GM18868 (cell line): ENCODE measurements at regions not wholly inside any gene's neighbourhood (a gene's known extent, or its start where the extent isn't known, plus 50 kb on each side); places are given as distances from the start of the nearest gene placed in this dataset.

Experiments
- ATAC-seq: cut with Tn5 transposase; IDR thresholded peaks from one replicate; pipeline ENCODE4 v1.9.1; 2021; ENCODE audit warnings: mild to moderate bottlenecking, moderate library complexity; ENCODE audit not compliant: unreplicated experiment

DNA sequence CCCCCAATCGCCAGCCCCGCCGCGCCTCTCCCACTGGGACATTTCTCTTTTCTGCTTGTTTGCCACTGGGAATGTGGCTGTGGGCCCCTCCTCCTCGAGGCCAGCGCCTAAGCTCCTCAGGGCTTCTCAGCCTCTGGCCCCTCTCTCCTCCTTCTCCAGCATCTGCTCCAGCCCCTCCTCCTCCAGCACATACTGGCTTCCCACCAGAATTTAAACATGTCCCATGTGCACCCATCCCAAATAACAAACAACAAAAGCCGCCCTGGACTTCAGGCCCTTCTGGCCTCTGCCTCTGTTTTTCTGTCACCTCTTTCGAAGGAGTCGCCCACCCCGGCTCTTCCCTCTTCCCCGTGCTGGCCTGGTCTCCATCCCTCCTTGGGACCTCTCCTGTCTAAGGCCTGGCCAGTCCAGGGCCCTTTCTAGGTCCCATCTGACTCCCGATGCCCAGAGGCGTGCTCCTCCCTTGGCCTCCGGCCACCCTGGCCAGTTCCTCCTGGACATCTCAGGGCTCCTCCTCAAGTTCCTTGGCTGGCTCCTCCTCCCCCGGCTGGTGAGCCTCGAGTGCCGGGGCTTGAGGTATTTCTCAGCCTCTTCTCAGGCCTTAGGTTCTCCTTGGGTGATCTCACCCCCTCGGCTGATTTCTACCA is 94.6 kb upstream of the SLC6A6 start:
- ATAC-seq, result no peak

DNA sequence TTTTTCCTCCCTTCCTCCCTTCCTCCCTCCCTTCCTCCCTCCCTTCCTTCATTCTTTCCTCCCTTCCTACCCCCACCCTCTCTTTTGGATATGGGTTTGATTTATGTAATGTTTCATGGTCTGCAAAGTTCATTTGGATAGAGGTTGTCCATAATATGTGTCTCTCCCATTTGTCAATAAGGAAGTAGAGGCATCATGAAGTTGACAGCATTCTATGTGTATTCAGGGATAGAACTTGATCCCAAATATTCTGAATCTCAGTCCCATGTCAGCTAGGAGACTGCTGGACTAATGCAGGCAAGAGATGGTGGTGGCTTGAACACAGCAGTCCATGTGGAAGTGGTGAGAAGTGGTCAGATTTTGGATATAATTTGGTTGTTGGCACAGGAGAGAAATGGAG is 90.7 kb upstream of the SLC6A6 start:
- no peak for ATAC-seq

DNA sequence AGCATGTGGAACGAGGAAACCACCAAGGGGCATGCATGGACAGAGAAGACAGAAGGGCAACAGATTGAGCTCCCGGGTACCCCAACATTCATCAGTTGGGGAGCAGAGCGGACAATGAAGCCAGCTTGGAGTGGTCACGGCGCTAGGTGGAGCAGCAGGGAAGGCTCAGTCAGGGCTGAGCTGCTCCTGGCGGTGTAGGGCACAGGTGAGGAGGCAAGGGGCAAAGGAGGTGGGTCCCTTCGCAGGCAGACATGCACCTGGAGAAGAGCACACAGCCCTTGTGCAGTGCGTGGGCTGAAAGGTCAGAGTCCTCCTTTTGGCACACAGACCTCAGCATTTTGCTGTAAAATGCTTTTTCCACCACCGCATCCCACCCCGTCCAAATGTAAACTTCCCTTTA is 90.0 kb upstream of the SLC6A6 start:
- no peak for ATAC-seq

- no peak for ATAC-seq
These were observed 85.3 kb upstream of the SLC6A6 start for GRCh38 chr3:14317057-14317553.

GRCh38 chr3:14318646-14319045 is 83.8 kb upstream of the SLC6A6 start:
- no peak for ATAC-seq

GRCh38 chr3:14319654-14320182 is 82.7 kb upstream of the SLC6A6 start:
- peak; percentile 94 for ATAC-seq

DNA sequence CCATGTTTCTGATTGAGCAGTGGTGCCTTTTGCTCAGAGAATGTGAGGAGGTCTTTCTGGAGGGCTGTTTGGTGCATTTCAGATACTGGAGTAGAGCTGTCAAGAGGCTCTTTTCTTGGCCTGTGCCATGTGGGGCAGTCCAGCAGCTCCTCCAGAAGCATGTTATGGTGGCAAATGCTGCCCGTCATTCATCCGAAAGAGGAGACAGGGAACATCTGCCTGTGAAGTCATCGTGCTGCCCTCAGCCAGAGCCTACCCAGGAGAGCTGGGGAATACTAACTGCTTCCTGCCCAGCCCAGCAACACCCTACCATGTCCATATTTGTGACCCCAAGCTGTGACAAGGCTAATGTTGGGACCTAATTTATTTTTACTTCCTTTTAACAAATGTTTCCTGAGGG is 82.2 kb upstream of the SLC6A6 start:
- ATAC-seq, result no peak

- ATAC-seq, result no peak
These were observed 80.4 kb upstream of the SLC6A6 start for GRCh38 chr3:14322001-14322400.

- no peak for ATAC-seq
These were observed 79.6 kb upstream of the SLC6A6 start for GRCh38 chr3:14322667-14323295.

GRCh38 chr3:14323401-14324223 is 78.8 kb upstream of the SLC6A6 start:
- no peak for ATAC-seq

DNA sequence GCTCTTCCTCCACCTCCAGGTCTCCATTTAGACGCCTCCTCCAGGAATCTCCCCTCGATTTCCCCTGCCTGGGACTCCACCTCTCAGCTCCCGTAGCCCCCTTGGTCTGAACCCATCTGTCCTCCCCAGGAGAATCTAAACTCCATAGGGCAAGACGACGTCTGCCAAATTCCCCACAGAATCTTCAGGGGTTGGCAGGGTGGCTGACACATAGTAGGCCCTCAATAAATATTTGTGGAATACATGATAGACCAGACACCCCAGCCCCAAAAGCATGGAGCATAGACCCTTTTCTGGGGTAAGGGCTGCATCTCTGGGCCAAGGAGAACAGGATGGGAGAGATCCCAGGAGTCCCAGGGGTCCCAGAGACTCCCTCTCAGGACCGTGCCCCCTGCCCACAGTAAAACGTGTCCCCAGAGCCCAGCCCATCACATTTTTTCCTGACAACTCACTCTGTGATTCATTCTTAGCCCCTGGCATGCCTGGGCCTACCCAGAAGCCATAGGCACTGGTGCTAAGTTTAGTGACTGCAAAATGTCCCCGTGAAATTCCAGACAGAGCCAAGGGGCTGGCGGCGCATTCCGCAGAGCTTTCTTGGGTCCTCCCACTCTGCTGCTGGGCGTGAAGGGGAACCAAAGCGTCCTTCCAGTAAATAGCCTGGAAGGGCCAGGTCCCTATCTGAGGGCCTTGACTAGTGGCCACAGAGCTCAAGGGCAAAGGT is 78.0 kb upstream of the SLC6A6 start:
- ATAC-seq, result no peak

DNA sequence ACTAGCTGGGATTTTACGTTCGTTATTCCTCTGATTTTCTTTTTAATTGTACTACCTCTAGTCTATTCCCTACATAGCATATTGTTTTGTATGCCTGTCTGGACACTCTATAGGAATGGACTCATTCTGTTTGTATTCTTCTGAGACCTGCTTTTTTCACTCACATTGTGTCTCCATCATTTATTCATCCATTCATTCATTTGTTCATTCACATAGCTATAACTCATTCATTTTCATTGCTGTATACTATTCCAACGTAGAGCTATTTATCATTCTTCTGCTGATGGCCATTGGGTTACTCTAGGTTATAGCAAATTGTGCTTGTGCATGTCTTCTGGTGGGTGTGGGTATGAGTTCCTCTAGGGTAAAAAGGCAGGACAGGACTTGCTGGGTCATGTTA is 74.0 kb upstream of the SLC6A6 start:
- ATAC-seq, result no peak

- no peak for ATAC-seq
These were observed 73.1 kb upstream of the SLC6A6 start for GRCh38 chr3:14329116-14329830.

DNA sequence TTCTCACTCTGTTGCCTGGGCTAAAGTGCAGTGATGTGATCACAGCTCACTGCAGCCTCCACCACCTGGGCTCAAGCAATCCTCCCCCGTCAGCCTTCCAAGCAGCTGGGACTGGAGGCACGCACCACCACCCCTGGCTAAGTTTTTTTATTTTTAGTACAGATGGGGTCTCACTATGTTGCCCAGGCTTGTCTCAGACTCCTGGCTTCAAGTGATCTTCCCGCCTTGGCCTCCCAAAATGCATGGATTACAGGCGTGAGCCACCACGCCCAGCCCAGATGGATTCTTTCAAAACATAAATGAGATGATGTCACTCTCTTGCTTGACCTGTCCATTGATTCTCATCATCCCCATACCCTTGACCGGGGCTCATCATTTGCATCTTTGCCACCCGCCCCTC is 72.6 kb upstream of the SLC6A6 start:
- ATAC-seq, result no peak

DNA sequence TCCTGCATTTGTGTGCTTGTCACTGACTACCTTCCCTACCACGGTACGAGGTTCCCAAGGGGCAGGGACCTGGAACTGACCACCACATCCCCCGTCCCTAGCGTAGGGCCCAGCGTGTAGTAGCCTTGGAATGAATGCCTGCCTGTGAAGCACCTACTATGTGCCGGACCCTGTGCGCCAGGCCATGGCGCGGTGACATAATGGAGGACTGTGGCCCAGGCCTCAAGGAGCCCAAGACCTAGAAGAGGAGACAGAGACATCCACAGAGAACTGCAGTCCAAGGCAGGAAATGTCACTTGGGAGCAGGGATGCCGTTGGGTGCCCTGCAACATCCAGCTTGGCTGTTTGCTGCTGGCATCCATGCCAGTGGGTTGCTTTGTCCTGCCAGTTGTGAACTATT is 71.9 kb upstream of the SLC6A6 start:
- ATAC-seq, result no peak

- ATAC-seq, result no peak
These were observed 71.2 kb upstream of the SLC6A6 start for GRCh38 chr3:14331251-14331650.

- ATAC-seq, result no peak
These were observed 70.0 kb upstream of the SLC6A6 start for GRCh38 chr3:14332392-14332791.

DNA sequence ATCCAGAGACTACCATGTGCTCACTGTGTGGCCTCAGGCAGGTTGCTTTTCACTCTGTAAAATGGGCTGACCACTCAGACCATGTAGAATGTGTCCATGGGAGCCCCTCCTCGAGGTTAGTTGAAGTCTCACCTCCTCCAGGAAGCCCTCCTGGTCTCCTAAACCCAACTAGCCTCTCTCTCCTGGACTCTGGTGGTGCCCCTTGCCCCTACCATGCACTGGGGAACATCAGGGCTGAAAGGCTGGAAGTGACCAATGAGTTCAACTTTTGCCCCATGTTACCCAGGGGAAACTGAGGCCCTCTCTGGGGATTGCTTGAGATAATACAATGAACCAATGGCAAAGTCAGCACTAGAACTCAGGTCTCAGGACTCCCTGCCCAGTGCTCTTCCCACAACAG is 69.2 kb upstream of the SLC6A6 start:
- ATAC-seq, result no peak

DNA sequence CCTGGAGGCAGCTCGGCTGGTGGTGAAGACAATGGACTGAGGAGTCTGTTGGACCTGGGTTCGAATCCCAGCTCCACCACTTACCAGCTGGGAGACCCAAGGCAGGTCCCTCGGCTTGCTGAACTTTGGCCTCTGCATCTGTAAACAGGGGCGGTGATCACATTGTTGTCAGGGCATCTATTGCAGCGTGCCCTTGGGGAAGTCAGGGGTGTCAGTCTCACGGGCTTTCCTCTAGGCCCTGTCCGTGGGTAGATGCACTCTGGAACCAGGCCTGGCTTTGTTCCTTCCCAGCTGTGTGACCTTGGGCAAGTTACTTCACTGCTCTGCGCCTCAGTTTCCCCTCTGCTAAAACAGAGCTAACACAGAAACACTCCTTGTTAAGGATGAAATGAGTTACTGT is 68.8 kb upstream of the SLC6A6 start:
- no peak for ATAC-seq

- ATAC-seq, result no peak
These were observed 68.3 kb upstream of the SLC6A6 start for GRCh38 chr3:14334136-14334535.
